Gastrocnemius medialis (tissue), 4 donors: ENCODE measurements at regions not wholly inside any gene's neighbourhood (a gene's known extent, or its start where the extent isn't known, plus 50 kb on each side); places are given as distances from the start of the nearest gene placed in this dataset.

Experiments
- ATAC-seq, 2 donors: fragments of 150-250 bp; one replicate each; pipeline ENCODE4 v1.9.1; 2016
- DNase-seq, 2 donors: peaks; one replicate each; pipeline ENCODE4 v3.0.0-alpha.2; 2019
- H3K27ac ChIP-seq, 4 donors: fragments of 200-600 bp; sonication (generic); 1 replicate in 1 of 4; 2 replicates in 3 of 4; pipeline ENCODE4 v1.5.1; 2016 to 2018; ENCODE audit warnings: mild to moderate bottlenecking in 2 of 4, moderate library complexity in 1 of 4
- H3K27me3 ChIP-seq, 3 donors: fragments of 200-600 bp; sonication (generic) in 2 of 3; 1 replicate in 1 of 3; 2 replicates in 2 of 3; pipeline versions ENCODE4 v1.5.1 to v1.6.0; 2016 to 2019; ENCODE audit warnings: mild to moderate bottlenecking in 1 of 3, moderate library complexity in 1 of 3
- H3K36me3 ChIP-seq, 2 donors: fragments of 200-600 bp; sonication (generic) in 1 of 2; one replicate each; pipeline ENCODE4 v1.5.1; 2017 to 2018
- H3K4me1 ChIP-seq, 2 donors: fragments of 200-600 bp; sonication (generic) in 1 of 2; one replicate each; pipeline ENCODE4 v1.5.1; 2016 to 2017; ENCODE audit warnings: mild to moderate bottlenecking in 2 of 2
- H3K4me3 ChIP-seq, 4 donors: fragments of 200-600 bp; sonication (generic) in 3 of 4; 1 replicate in 1 of 4; 2 replicates in 3 of 4; pipeline ENCODE4 v1.5.1; 2016 to 2019; ENCODE audit warnings: mild to moderate bottlenecking in 2 of 4
- H3K9me3 ChIP-seq, 3 donors: fragments of 200-600 bp; sonication (generic) in 2 of 3; 1 replicate in 1 of 3; 2 replicates in 2 of 3; pipeline ENCODE4 v1.5.1; 2016 to 2019
- CTCF ChIP-seq, 5 experiments: fragments of 450-650 bp in 3 of 5; fragments of 200-600 bp in 2 of 5; sonication (generic) in 2 of 5; IDR thresholded peaks in 4 of 5; conservative IDR thresholded peaks in 1 of 5; 1 replicate in 4 of 5; 2 replicates in 1 of 5; pipeline ENCODE4 v1.5.1; 2016 to 2019; ENCODE audit warnings: antibody characterized with exemption in 5 of 5, mild to moderate bottlenecking in 3 of 5, moderate library complexity in 3 of 5
- POLR2A ChIP-seq, 2 donors: fragments of 450-650 bp; IDR thresholded peaks; one replicate each; pipeline ENCODE4 v1.6.1; 2017; ENCODE audit warnings: antibody characterized with exemption in 2 of 2, mild to moderate bottlenecking in 2 of 2, moderate library complexity in 2 of 2
- in situ Hi-C, 4 donors: fragments of 200-750 bp; cut with MboI; loops; one replicate each; pipeline versions ENCODE4 v1.15.0 to v1.8.0; 2017; ENCODE audit warnings: low sequenced_read_pairs in 4 of 4
- intact Hi-C: fragments of 100-400 bp; cut with DNase I; formaldehyde crosslinking; loops from one replicate; pipeline ENCODE4 v1.15.1; 2023; ENCODE audit warnings: low total_unique reads

- H3K4me3 ChIP-seq, result no peak overlapping the region
- ATAC-seq (no peak), DNase-seq (no peak)
- H3K36me3 ChIP-seq, result no peaks in the 10 kb centered on the region
- H3K9me3 ChIP-seq, result no peaks in the 10 kb centered on the region
- in situ Hi-C loops (no loop called here), intact Hi-C loops (no loop called here)
- no peaks in the 10 kb centered on the region for H3K4me1 ChIP-seq
- H3K27me3 ChIP-seq, result no peaks in the 10 kb centered on the region
- H3K27ac ChIP-seq, result no peak overlapping the region
- no peak for TF ChIP-seq CTCF (IDR thresholded peaks at IDR 0.05 in 4 of 5, conservative IDR thresholded peaks at IDR 0.05 in 1 of 5)
- no peak for TF ChIP-seq POLR2A (IDR thresholded peaks at IDR 0.05)
Observed at GRCh38 chr4:162938738-162939485, 227.8 kb downstream of the NAF1 start.

DNA sequence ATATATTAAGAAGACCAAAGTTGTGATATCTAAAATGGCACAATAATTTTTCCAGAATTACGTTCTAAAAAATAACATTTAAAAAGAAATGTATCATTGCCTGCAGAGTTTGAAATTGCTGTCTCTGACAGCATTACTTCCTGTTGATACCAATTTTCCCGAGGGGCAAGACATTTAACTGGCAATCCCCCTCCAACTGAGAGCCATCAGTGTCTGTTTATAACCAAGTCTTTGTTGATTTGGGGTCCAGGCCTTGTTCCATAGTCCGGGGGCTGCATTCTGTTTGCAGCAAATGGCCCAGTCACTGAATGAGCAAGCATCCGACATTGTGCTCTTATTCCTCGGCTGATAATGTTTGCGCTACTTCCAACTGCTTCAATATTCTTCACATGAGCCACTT is 231.5 kb downstream of the NAF1 start:
- intact Hi-C loops (no loop called here), in situ Hi-C loops (no loop called here)
- no peak overlapping the region for H3K4me3 ChIP-seq
- H3K36me3 ChIP-seq, result no peaks in the 10 kb centered on the region
- no peaks in the 10 kb centered on the region for H3K4me1 ChIP-seq
- DNase-seq, result no peak
- no peak overlapping the region for H3K27ac ChIP-seq
- H3K9me3 ChIP-seq, result no peaks in the 10 kb centered on the region
- TF ChIP-seq POLR2A (IDR thresholded peaks at IDR 0.05), result no peak
- TF ChIP-seq CTCF (IDR thresholded peaks at IDR 0.05 in 4 of 5, conservative IDR thresholded peaks at IDR 0.05 in 1 of 5), result no peak
- no peaks in the 10 kb centered on the region for H3K27me3 ChIP-seq
- no peak for ATAC-seq

- Histone ChIP-seq H3K27me3 (no peaks in the 10 kb centered on the region), H3K4me3 (no peak overlapping the region), H3K4me1 (no peaks in the 10 kb centered on the region), H3K36me3 (no peaks in the 10 kb centered on the region), H3K9me3 (no peaks in the 10 kb centered on the region), H3K27ac (no peak overlapping the region)
- TF ChIP-seq CTCF (IDR thresholded peaks at IDR 0.05 in 4 of 5, conservative IDR thresholded peaks at IDR 0.05 in 1 of 5) (no peak), POLR2A (IDR thresholded peaks at IDR 0.05) (no peak)
- in situ Hi-C loops (no loop called here), intact Hi-C loops (no loop called here)
- ATAC-seq (no peak), DNase-seq (no peak)
Observed at GRCh38 chr4:162931286-162931685, 235.4 kb downstream of the NAF1 start.

DNA sequence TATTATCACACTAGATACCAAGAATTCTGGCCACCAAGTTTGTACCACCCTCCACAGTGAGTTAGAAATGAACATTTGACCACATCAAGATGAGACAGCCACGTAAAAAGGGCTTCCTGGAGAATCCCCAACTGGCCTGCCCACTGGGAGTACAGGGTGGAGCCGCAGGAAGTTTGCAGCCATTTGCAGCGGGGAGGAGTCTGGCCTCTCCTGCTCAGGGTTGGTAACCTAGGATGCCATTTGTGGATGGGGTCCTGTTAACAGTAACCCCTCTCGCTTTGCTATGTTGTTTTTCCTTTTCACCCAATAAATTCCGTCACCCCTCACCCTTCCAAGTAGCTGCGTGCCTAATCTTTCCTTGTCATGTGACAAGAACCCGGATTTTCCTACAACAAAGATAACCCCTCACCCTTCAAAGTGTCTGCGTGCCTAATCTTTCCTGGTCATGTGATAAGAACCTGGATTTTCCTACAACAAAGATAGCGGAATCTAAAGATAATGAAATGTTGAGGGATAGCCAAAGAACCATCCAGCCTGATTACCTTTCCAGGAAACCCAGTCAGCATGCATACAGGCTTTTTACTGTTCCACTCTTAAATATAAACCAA is 245.4 kb downstream of the NAF1 start:
- Histone ChIP-seq H3K4me1 (no peaks in the 10 kb centered on the region), H3K27me3 (no peaks in the 10 kb centered on the region), H3K27ac (no peak overlapping the region), H3K36me3 (no peaks in the 10 kb centered on the region), H3K9me3 (no peaks in the 10 kb centered on the region), H3K4me3 (no peak overlapping the region)
- TF ChIP-seq POLR2A (IDR thresholded peaks at IDR 0.05) (no peak), CTCF (IDR thresholded peaks at IDR 0.05 in 4 of 5, conservative IDR thresholded peaks at IDR 0.05 in 1 of 5) (no peak)
- DNase-seq, result no peak
- intact Hi-C loops (no loop called here), in situ Hi-C loops (no loop called here)
- ATAC-seq, result no peak
